ENCODE measurements at regions not wholly inside any gene's neighbourhood (a gene's known extent, or its start where the extent isn't known, plus 50 kb on each side); places are given as distances from the start of the nearest gene placed in this dataset.

GRCh38 chrX:9352694-9353411 lies 112.0 kb upstream of the TBL1X start:
- CTCF ChIA-PET: interaction anchor here (1.0 kb wide), 1 partner anchor 10 kb away, joined by 3 read pairs; no protein-coding TSS in a partner anchor
- no peak for TF ChIP-seq CTCF (IDR thresholded peaks at IDR 0.05; ENCODE audit: control extremely low read depth, extremely low read depth, low read depth, missing control alignments)
- POLR2A ChIA-PET: no interaction called here
- peak; percentile 45 for DNase-seq (ENCODE audit: extremely low spot score)

DNA sequence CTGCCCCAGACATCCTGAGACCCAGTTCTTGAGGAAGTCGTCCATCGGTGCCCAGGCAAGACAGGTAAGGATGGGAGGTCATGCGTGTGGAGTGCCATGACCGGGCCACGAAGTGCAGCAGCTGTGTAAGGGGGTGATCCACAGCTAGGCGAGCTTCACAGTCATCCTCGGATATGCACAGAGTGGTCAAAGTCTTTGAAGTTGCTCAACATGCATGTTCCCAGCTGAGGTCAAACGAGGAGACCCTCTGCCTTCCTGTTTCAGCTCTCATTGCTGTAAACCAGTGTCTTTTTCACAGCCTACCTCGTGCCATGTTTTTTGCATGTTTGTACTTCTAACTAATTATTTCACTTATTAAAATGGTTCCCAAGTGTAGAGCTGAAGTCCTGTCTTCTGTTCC lies 109.9 kb upstream of the TBL1X start:
- ChIA-PET CTCF (no interaction called here), POLR2A (no interaction called here)
- no peak for DNase-seq (ENCODE audit: extremely low spot score)
- no peak for TF ChIP-seq CTCF (IDR thresholded peaks at IDR 0.05; ENCODE audit: control extremely low read depth, extremely low read depth, low read depth, missing control alignments)

- POLR2A ChIA-PET: no interaction called here
- DNase-seq (ENCODE audit: extremely low spot score): no peak
- TF ChIP-seq CTCF (IDR thresholded peaks at IDR 0.05; ENCODE audit: control extremely low read depth, extremely low read depth, low read depth, missing control alignments): no peak
- CTCF ChIA-PET: no interaction called here
Measured at GRCh38 chrX:9355739-9356138, 109.1 kb upstream of the TBL1X start.

DNA sequence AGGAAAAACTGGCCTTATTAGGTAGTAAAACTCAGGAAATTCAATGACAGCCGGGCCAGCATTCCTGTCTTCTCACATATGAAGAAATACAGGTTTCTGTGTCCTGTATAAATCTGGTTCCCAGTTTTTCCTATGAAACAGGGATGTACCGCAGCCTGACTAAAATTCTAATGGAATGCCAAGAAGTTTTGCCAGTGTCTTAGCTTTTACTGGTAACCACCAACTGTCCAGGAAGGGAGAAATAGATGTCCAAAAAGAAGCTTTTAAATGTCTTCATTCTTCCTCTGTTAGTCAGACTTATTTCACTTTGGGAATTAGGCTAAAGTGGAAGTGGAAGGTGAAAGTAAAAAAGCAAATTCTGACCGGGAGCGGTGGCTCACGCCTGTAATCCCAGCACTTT lies 108.0 kb upstream of the TBL1X start:
- no peak for TF ChIP-seq CTCF (IDR thresholded peaks at IDR 0.05; ENCODE audit: control extremely low read depth, extremely low read depth, low read depth, missing control alignments)
- ChIA-PET POLR2A (no interaction called here), CTCF (no interaction called here)
- no peak for DNase-seq (ENCODE audit: extremely low spot score)

GRCh38 chrX:9357518-9358114 lies 107.2 kb upstream of the TBL1X start:
- ChIA-PET POLR2A (no interaction called here), CTCF (no interaction called here)
- TF ChIP-seq CTCF (IDR thresholded peaks at IDR 0.05; ENCODE audit: control extremely low read depth, extremely low read depth, low read depth, missing control alignments): no peak
- DNase-seq (ENCODE audit: extremely low spot score): no peak

DNA sequence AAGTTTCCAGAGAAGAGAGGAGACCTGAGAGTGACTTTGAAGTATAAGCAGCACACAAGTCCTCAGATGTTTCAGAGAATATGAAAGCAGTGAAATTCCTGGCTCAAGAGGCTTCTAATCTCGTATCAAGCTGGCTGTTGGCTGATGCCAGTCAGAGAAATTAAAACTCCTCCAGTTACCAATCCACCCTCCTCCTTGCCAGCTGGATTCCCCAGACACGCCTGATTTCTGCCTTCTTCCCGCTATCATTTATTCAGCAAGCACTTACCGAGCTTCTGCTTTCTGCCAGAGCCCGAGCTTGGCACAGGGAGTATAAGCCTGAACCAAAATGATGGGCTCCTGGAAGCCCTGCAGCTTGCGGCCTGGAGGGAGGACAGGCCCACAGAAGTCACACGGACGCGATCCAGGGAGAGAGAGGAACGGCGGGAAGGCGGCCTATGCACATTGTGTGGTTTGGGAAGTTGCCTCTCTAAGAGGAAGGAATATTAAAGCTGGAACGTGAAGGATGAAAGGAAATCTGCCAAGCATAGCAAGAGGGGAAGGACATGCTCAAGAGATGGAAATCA lies 102.4 kb upstream of the TBL1X start:
- no peak for DNase-seq (ENCODE audit: extremely low spot score)
- ChIA-PET POLR2A (no interaction called here), CTCF (interaction anchor here (1.1 kb wide), 1 partner anchor 10 kb away, joined by 3 read pairs; no protein-coding TSS in a partner anchor)
- TF ChIP-seq CTCF (IDR thresholded peaks at IDR 0.05; ENCODE audit: control extremely low read depth, extremely low read depth, low read depth, missing control alignments): no peak

All from GM10248 (cell line).